ENCODE measurements at regions not wholly inside any gene's neighbourhood (a gene's known extent, or its start where the extent isn't known, plus 50 kb on each side); places are given as distances from the start of the nearest gene placed in this dataset.

DNA sequence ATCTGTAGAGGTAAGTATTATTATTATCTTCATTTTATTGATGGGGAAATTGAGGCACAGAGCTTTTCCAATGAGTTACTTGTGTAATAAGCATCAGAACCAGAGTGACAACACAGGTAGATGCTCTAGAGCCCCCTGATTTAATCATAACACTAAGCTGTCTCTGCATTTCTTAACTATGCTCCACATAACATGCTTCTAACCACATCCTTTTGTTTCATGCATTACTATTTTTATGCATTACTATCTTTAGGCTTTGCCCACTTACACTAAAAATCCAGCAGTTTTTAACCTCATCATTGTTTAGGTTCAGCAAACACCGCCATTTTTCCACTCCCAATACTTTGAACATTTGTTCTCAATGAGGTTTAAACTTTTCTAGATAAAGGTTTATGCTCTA, 1900.8 kb upstream of the PCDH10 start:
- intact Hi-C loops (cut with micrococcal nuclease; ENCODE audit: unreplicated experiment) = no loop called here
- Mint-ChIP-seq H3K9me3 (ENCODE audit: unreplicated experiment) (no peaks in the 10 kb centered on the region), H3K27me3 (ENCODE audit: insufficient read depth, unreplicated experiment) (no peaks in the 10 kb centered on the region), H3K4me1 (ENCODE audit: low read depth, unreplicated experiment) (no peaks in the 10 kb centered on the region), H3K36me3 (ENCODE audit: insufficient read depth, unreplicated experiment) (no peaks in the 10 kb centered on the region), H3K4me3 (ENCODE audit: unreplicated experiment) (no peak overlapping the region), H3K27ac (ENCODE audit: unreplicated experiment) (no peak overlapping the region)
- H3K9me3 ChIP-seq = no peaks in the 10 kb centered on the region
- DNase-seq = no peak
- ChIA-PET CTCF (no interaction called here), POLR2A (no interaction called here)
- no peaks in the 10 kb centered on the region for H3K36me3 ChIP-seq (ENCODE audit: control insufficient read depth, insufficient read depth, low read length)
- TF ChIP-seq, protein P1, sequence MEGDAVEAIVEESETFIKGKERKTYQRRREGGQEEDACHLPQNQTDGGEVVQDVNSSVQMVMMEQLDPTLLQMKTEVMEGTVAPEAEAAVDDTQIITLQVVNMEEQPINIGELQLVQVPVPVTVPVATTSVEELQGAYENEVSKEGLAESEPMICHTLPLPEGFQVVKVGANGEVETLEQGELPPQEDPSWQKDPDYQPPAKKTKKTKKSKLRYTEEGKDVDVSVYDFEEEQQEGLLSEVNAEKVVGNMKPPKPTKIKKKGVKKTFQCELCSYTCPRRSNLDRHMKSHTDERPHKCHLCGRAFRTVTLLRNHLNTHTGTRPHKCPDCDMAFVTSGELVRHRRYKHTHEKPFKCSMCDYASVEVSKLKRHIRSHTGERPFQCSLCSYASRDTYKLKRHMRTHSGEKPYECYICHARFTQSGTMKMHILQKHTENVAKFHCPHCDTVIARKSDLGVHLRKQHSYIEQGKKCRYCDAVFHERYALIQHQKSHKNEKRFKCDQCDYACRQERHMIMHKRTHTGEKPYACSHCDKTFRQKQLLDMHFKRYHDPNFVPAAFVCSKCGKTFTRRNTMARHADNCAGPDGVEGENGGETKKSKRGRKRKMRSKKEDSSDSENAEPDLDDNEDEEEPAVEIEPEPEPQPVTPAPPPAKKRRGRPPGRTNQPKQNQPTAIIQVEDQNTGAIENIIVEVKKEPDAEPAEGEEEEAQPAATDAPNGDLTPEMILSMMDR (IDR thresholded peaks at IDR 0.05; ENCODE audit: insufficient read depth in 1 of 2, low read depth in 1 of 2, low read length in 1 of 2, severe bottlenecking in 1 of 2, unreplicated experiment in 1 of 2) = no peak
- BruUV-seq (replicated peaks) = no TSS peak
- no peaks in the 10 kb centered on the region for H3K27me3 ChIP-seq (replicated peaks; ENCODE audit: control insufficient read depth, insufficient read depth, low read length)
- H3K4me1 ChIP-seq = no peaks in the 10 kb centered on the region
- no peak overlapping the region for H3K4me3 ChIP-seq (ENCODE audit: low read depth, low read length)

DNA sequence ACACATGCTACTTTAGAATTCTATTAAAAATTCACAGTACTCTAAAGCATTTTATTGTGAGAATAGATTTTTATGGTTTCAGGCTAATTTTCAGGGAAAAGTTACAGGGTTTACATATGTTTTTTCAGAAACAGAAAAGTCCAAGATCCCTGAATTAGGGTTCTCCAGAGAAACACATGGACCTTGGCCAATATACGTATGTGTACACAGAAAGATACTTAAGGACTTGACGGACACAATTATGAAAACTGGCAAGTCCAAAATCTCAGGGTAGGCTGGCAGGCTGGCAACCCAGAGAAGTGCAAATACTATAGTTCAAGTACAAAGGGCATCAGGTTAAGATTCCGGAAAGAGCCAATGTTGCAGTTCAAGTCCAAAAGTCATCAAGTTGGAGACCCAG, 1897.8 kb upstream of the PCDH10 start:
- H3K36me3 Mint-ChIP-seq (ENCODE audit: insufficient read depth, unreplicated experiment) = no peaks in the 10 kb centered on the region
- no peak for DNase-seq
- H3K9me3 Mint-ChIP-seq (ENCODE audit: unreplicated experiment) = no peaks in the 10 kb centered on the region
- H3K27me3 Mint-ChIP-seq (ENCODE audit: insufficient read depth, unreplicated experiment) = no peaks in the 10 kb centered on the region
- TF ChIP-seq, protein P1 (IDR thresholded peaks at IDR 0.05; ENCODE audit: insufficient read depth in 1 of 2, low read depth in 1 of 2, low read length in 1 of 2, severe bottlenecking in 1 of 2, unreplicated experiment in 1 of 2) = no peak
- Histone ChIP-seq H3K36me3 (ENCODE audit: control insufficient read depth, insufficient read depth, low read length) (no peaks in the 10 kb centered on the region), H3K4me1 (no peaks in the 10 kb centered on the region), H3K4me3 (ENCODE audit: low read depth, low read length) (no peak overlapping the region), H3K9me3 (no peaks in the 10 kb centered on the region), H3K27me3 (replicated peaks; ENCODE audit: control insufficient read depth, insufficient read depth, low read length) (no peaks in the 10 kb centered on the region)
- no TSS peak for BruUV-seq (replicated peaks)
- intact Hi-C loops (cut with micrococcal nuclease; ENCODE audit: unreplicated experiment) = no loop called here
- POLR2A ChIA-PET = no interaction called here
- H3K4me3 Mint-ChIP-seq (ENCODE audit: unreplicated experiment) = no peak overlapping the region
- CTCF ChIA-PET = no interaction called here
- no peak overlapping the region for H3K27ac Mint-ChIP-seq (ENCODE audit: unreplicated experiment)
- no peaks in the 10 kb centered on the region for H3K4me1 Mint-ChIP-seq (ENCODE audit: low read depth, unreplicated experiment)

DNA sequence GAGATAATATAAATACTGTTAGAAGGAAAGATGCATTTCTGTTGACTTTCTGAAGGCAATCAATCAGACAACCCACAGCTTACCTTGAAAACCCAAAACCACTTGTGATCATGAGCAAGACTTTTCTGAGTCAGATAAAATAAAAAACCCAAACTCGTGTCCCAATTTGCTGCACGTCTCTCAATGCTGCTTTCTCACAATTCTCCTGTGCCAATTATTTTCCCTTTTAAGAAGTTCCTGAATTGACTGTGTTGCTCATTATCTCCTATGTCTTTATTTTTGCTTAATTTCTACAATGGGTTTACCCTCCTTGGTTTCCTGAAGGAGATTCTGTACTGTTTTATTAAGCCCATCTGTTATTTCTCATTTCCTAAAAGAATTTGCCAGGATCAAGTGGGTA, 1891.9 kb upstream of the PCDH10 start:
- H3K4me3 ChIP-seq (ENCODE audit: low read depth, low read length) = no peak overlapping the region
- H3K9me3 ChIP-seq = no peaks in the 10 kb centered on the region
- no peak overlapping the region for H3K27ac Mint-ChIP-seq (ENCODE audit: unreplicated experiment)
- H3K9me3 Mint-ChIP-seq (ENCODE audit: unreplicated experiment) = no peaks in the 10 kb centered on the region
- no peak overlapping the region for H3K4me3 Mint-ChIP-seq (ENCODE audit: unreplicated experiment)
- no peaks in the 10 kb centered on the region for H3K4me1 Mint-ChIP-seq (ENCODE audit: low read depth, unreplicated experiment)
- CTCF ChIA-PET = no interaction called here
- H3K27me3 Mint-ChIP-seq (ENCODE audit: insufficient read depth, unreplicated experiment) = peaks cover 3% of the 10 kb centered on the region
- no peak for DNase-seq
- H3K27me3 ChIP-seq (replicated peaks; ENCODE audit: control insufficient read depth, insufficient read depth, low read length) = no peaks in the 10 kb centered on the region
- H3K36me3 ChIP-seq (ENCODE audit: control insufficient read depth, insufficient read depth, low read length) = no peaks in the 10 kb centered on the region
- TF ChIP-seq, protein P1 (IDR thresholded peaks at IDR 0.05; ENCODE audit: insufficient read depth in 1 of 2, low read depth in 1 of 2, low read length in 1 of 2, severe bottlenecking in 1 of 2, unreplicated experiment in 1 of 2) = no peak
- no peaks in the 10 kb centered on the region for H3K4me1 ChIP-seq
- intact Hi-C loops (cut with micrococcal nuclease; ENCODE audit: unreplicated experiment) = no loop called here
- H3K36me3 Mint-ChIP-seq (ENCODE audit: insufficient read depth, unreplicated experiment) = no peaks in the 10 kb centered on the region
- POLR2A ChIA-PET = no interaction called here
- no TSS peak for BruUV-seq (replicated peaks)

Data from Caco-2 (cell line).